WTC11 (cell line): ENCODE measurements at regions not wholly inside any gene's neighbourhood (a gene's known extent, or its start where the extent isn't known, plus 50 kb on each side); places are given as distances from the start of the nearest gene placed in this dataset.

ENCODE experiments used
- ATAC-seq: fragments of 200-7000 bp; cut with Tn5 transposase; 2 replicates; pipeline ENCODE4 v1.10.0; 2021; ENCODE audit warnings: mild to moderate bottlenecking, moderate library complexity
- CTCF ChIA-PET: fragments of 300-600 bp; sonication (Branson Sonifier 250); formaldehyde crosslinking; loops from one replicate; lab custom pipeline; 2021; ENCODE audit warnings: antibody characterized with exemption; lab: Charles Lee
- POLR2A ChIA-PET: fragments of 350-600 bp; sonication (Branson Sonifier 250); formaldehyde crosslinking; loops from one replicate; lab custom pipeline; 2021; ENCODE audit warnings: antibody characterized with exemption; lab: Charles Lee
- DNase-seq: peaks from one replicate; pipeline ENCODE4 v3.0.0; 2021; ENCODE audit warnings: low spot score
- H3K27ac Mint-ChIP-seq: 2 replicates; pipeline ENCODE4 v1.8.0; 2021; ENCODE audit warnings: mixed read lengths
- H3K27me3 Mint-ChIP-seq: 2 replicates; pipeline ENCODE4 v1.8.0; 2021; ENCODE audit warnings: low read depth, mild to moderate bottlenecking, moderate library complexity, mixed read lengths
- H3K36me3 Mint-ChIP-seq: 2 replicates; pipeline ENCODE4 v1.8.0; 2021; ENCODE audit warnings: mixed read lengths
- H3K4me1 Mint-ChIP-seq: 2 replicates; pipeline ENCODE4 v1.8.0; 2022; ENCODE audit warnings: mixed read lengths
- H3K4me3 Mint-ChIP-seq: 2 replicates; pipeline ENCODE4 v1.8.0; 2021; ENCODE audit warnings: mild to moderate bottlenecking, moderate library complexity, mixed read lengths
- H3K9me3 Mint-ChIP-seq: 2 replicates; pipeline ENCODE4 v1.8.0; 2021; ENCODE audit warnings: mixed read lengths
- AR ChIP-seq: fragments of 250-450 bp; sonication (Bioruptor Pico); IDR thresholded peaks from 2 replicates; pipeline ENCODE4 v1.9.0; 2021; ENCODE audit warnings: mild to moderate bottlenecking
- ATF1 ChIP-seq: sonication (generic); formaldehyde crosslinking; IDR thresholded peaks from 2 replicates; pipeline ENCODE4 v1.8.1; 2023; ENCODE audit warnings: mild to moderate bottlenecking, moderate library complexity, missing genetic modification reagents
- CDX4 ChIP-seq: fragments of 250-450 bp; sonication (Bioruptor Pico); IDR thresholded peaks from 2 replicates; pipeline ENCODE4 v1.9.0; 2021; ENCODE audit warnings: moderate library complexity, mild to moderate bottlenecking, inconsistent platforms, borderline replicate concordance
- FOXJ3 ChIP-seq: sonication (generic); formaldehyde crosslinking; IDR thresholded peaks from 2 replicates; pipeline ENCODE4 v1.9.0; 2021; ENCODE audit warnings: missing genetic modification reagents, mild to moderate bottlenecking, borderline replicate concordance
- HMGA2 ChIP-seq: fragments of 250-450 bp; sonication (Bioruptor Pico); IDR thresholded peaks from 2 replicates; pipeline ENCODE4 v1.4.0; 2021; ENCODE audit warnings: mild to moderate bottlenecking, moderate library complexity
- IRF1 ChIP-seq: sonication (generic); formaldehyde crosslinking; IDR thresholded peaks from 2 replicates; pipeline ENCODE4 v1.8.0; 2023; ENCODE audit warnings: missing genetic modification reagents
- NFE2L1 ChIP-seq: sonication (generic); formaldehyde crosslinking; IDR thresholded peaks from 2 replicates; pipeline ENCODE4 v1.8.1; 2023; ENCODE audit warnings: missing genetic modification reagents
- NR1H2 ChIP-seq: sonication (generic); formaldehyde crosslinking; IDR thresholded peaks from 2 replicates; pipeline ENCODE4 v1.9.0; 2021; ENCODE audit warnings: mild to moderate bottlenecking, moderate library complexity, missing genetic modification reagents
- OVOL2 ChIP-seq: fragments of 250-450 bp; sonication (Bioruptor Pico); IDR thresholded peaks from 2 replicates; pipeline ENCODE4 v1.9.0; 2021; ENCODE audit warnings: mild to moderate bottlenecking, borderline replicate concordance
- PRDM15 ChIP-seq: sonication (generic); formaldehyde crosslinking; IDR thresholded peaks from 2 replicates; pipeline ENCODE4 v1.8.0; 2022; ENCODE audit warnings: missing genetic modification reagents
- ZBTB43 ChIP-seq: sonication (generic); formaldehyde crosslinking; IDR thresholded peaks from 2 replicates; pipeline ENCODE4 v1.8.1; 2023; ENCODE audit warnings: mild to moderate bottlenecking, missing genetic modification reagents
- ZNF121 ChIP-seq: sonication (generic); formaldehyde crosslinking; IDR thresholded peaks from 2 replicates; pipeline ENCODE4 v1.8.0; 2023; ENCODE audit warnings: missing genetic modification reagents
- ZNF263 ChIP-seq: sonication (generic); formaldehyde crosslinking; IDR thresholded peaks from 2 replicates; pipeline ENCODE4 v1.8.1; 2022; ENCODE audit warnings: low read depth, mild to moderate bottlenecking, moderate library complexity, missing genetic modification reagents
- ZNF416 ChIP-seq: fragments of 250-450 bp; sonication (Bioruptor Pico); IDR thresholded peaks from 2 replicates; pipeline ENCODE4 v1.9.0; 2021; ENCODE audit warnings: mild to moderate bottlenecking, inconsistent platforms
- ZNF423 ChIP-seq: fragments of 250-450 bp; sonication (Bioruptor Pico); IDR thresholded peaks from 2 replicates; pipeline ENCODE4 v2.1.2; 2022; ENCODE audit warnings: mild to moderate bottlenecking, moderate library complexity
- ZNF425 ChIP-seq: fragments of 250-450 bp; sonication (Bioruptor Pico); conservative IDR thresholded peaks from 2 replicates; pipeline ENCODE4 v1.9.0; 2021; ENCODE audit warnings: mild to moderate bottlenecking
- ZNF512 ChIP-seq: sonication (generic); formaldehyde crosslinking; IDR thresholded peaks from 2 replicates; pipeline ENCODE4 v1.8.1; 2022; ENCODE audit warnings: missing genetic modification reagents, borderline replicate concordance
- ZNF671 ChIP-seq: fragments of 250-450 bp; sonication (Bioruptor Pico); IDR thresholded peaks from 2 replicates; pipeline ENCODE4 v1.8.0; 2021; ENCODE audit warnings: mild to moderate bottlenecking

- Mint-ChIP-seq H3K27ac (no peak overlapping the region), H3K4me1 (peaks cover 44% of the 10 kb centered on the region), H3K27me3 (peaks cover 6% of the 10 kb centered on the region), H3K36me3 (no peaks in the 10 kb centered on the region), H3K9me3 (0 out of 2 replicates have a peak, but pooled peaks cover 4% of the 10 kb centered on the region), H3K4me3 (no peak overlapping the region)
- no peak for DNase-seq
- ATAC-seq = no peak
- TF ChIP-seq FOXJ3 (CRISPR knock-in tag) = no peak
- TF ChIP-seq HMGA2 = no peak
- TF ChIP-seq IRF1 (CRISPR knock-in tag) = no peak
- TF ChIP-seq NR1H2 (CRISPR knock-in tag) = no peak
- TF ChIP-seq ZNF425 (CRISPR knock-in tag) = no peak
- no peak for TF ChIP-seq ZNF263 (CRISPR knock-in tag)
- TF ChIP-seq NFE2L1 (CRISPR knock-in tag) = no peak
- no peak for TF ChIP-seq PRDM15 (CRISPR knock-in tag)
- CTCF ChIA-PET = no interaction called here
- POLR2A ChIA-PET = no interaction called here
Observed at GRCh38 chr11:120020486-120020885, 117.4 kb downstream of the TRIM29 start.

GRCh38 chr11:120019191-120019590, 118.7 kb downstream of the TRIM29 start:
- Mint-ChIP-seq H3K27ac (no peak overlapping the region), H3K36me3 (no peaks in the 10 kb centered on the region), H3K4me1 (peaks cover 46% of the 10 kb centered on the region), H3K27me3 (peaks cover 9% of the 10 kb centered on the region), H3K9me3 (0 out of 2 replicates have a peak, but pooled peaks cover 4% of the 10 kb centered on the region), H3K4me3 (no peak overlapping the region)
- no peak for DNase-seq
- ChIA-PET POLR2A (no interaction called here), CTCF (no interaction called here)
- no peak for ATAC-seq
- no peak for TF ChIP-seq ZNF121 (CRISPR knock-in tag)
- TF ChIP-seq ZNF671 (CRISPR knock-in tag) = no peak
- TF ChIP-seq CDX4 (CRISPR knock-in tag) = no peak
- no peak for TF ChIP-seq ZNF416
- TF ChIP-seq ZNF423 (CRISPR knock-in tag) = no peak
- TF ChIP-seq ZBTB43 = no peak
- TF ChIP-seq PRDM15 (CRISPR knock-in tag) = no peak
- TF ChIP-seq OVOL2 = no peak
- TF ChIP-seq ATF1 = no peak
- TF ChIP-seq AR (CRISPR knock-in tag) = no peak
- TF ChIP-seq ZNF512 = no peak
